Adrenal gland (tissue), 5 donors: ENCODE measurements at regions not wholly inside any gene's neighbourhood (a gene's known extent, or its start where the extent isn't known, plus 50 kb on each side); places are given as distances from the start of the nearest gene placed in this dataset.
"Not testable (repeated sequence)": the region's sequence is repeated elsewhere in the genome, so short reads cannot be mapped to it uniquely, and the experiment has no call there.

Experiments
- POLR2A ChIP-seq, 2 donors: fragments of 450-650 bp; IDR thresholded peaks; one replicate each; pipeline ENCODE4 v1.6.1; 2017; ENCODE audit warnings: antibody characterized with exemption in 2 of 2, mild to moderate bottlenecking in 2 of 2, moderate library complexity in 1 of 2
- TF ChIP-seq, protein P1 (sequence below), 6 experiments: fragments of 450-650 bp in 4 of 6; fragments of 200-600 bp in 2 of 6; sonication (generic) in 1 of 6; IDR thresholded peaks; 1 replicate in 5 of 6; 2 replicates in 1 of 6; pipeline versions ENCODE4 v1.5.1 to v1.8.0; 2016 to 2021; ENCODE audit warnings: antibody characterized with exemption in 6 of 6, mild to moderate bottlenecking in 2 of 6, moderate library complexity in 1 of 6
- donor health status: DM: no; HTN: no; CAD: no.

DNA sequence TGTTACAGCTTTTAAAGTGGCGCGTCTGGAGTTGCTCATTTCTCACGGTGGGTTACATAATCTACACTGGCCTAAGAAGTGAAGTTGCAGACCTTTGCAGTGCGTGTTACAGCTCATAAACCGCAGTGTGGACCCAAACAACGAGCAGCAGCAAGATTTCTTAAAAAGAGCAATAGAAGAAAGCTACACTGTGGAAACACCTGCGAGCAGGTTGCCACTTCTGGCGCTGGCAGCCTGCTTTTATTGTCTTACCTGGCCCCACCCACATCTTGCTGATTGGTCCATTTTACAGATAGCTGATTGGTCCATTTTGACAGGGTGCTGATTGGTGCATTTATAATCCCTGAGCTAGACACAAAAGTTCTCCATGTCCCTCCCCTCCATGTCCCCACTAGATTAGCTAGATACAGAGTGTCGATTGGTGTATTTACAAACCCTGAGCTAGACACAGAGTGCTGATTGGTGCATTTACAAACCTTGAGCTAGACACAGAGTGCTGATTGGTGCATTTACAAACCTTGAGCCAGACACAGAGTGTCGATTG is 462.9 kb upstream of the JARID2 start:
- TF ChIP-seq, protein P1, sequence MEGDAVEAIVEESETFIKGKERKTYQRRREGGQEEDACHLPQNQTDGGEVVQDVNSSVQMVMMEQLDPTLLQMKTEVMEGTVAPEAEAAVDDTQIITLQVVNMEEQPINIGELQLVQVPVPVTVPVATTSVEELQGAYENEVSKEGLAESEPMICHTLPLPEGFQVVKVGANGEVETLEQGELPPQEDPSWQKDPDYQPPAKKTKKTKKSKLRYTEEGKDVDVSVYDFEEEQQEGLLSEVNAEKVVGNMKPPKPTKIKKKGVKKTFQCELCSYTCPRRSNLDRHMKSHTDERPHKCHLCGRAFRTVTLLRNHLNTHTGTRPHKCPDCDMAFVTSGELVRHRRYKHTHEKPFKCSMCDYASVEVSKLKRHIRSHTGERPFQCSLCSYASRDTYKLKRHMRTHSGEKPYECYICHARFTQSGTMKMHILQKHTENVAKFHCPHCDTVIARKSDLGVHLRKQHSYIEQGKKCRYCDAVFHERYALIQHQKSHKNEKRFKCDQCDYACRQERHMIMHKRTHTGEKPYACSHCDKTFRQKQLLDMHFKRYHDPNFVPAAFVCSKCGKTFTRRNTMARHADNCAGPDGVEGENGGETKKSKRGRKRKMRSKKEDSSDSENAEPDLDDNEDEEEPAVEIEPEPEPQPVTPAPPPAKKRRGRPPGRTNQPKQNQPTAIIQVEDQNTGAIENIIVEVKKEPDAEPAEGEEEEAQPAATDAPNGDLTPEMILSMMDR (IDR thresholded peaks at IDR 0.05), result not testable (repeated sequence)
- TF ChIP-seq POLR2A (IDR thresholded peaks at IDR 0.05), result not testable (repeated sequence)
